NCI-H345 (cell line): ENCODE measurements at regions not wholly inside any gene's neighbourhood (a gene's known extent, or its start where the extent isn't known, plus 50 kb on each side); places are given as distances from the start of the nearest gene placed in this dataset.

Experiments used
- DNase-seq: peaks from one replicate; lab custom pipeline; 2025; lab: John Stamatoyannopoulos, UW

DNA sequence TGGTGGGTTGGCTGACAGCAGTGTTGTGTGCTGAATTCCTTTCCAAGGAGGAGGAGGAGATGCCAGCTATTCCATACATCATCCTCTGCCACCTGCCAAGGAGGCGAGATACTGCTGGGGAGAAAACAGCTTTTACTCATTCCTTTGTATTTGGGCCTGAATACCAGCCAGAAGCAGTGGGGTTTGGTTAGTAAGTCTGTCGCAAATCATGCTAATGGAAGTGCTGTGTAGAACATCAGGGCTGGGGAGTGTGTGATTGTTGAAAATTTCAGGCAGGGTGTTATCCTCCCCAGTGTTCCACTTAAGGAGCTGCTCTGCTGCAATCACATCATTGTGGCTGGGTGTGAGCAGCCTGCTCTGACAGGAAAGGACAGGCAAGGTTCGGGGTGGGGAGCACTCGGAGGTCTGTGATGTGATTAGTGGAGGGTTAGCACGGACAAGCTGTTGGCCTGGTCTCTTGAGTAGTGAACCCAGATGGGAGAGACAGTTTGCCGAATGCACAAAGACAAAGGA, 128.2 kb upstream of the DLX2 start:
- no peak for DNase-seq

- no peak for DNase-seq
Observed at GRCh38 chr2:172231508-172231907, 128.8 kb upstream of the DLX2 start.

- DNase-seq: no peak
Observed at GRCh38 chr2:172232708-172233396, 130.2 kb upstream of the DLX2 start.

DNA sequence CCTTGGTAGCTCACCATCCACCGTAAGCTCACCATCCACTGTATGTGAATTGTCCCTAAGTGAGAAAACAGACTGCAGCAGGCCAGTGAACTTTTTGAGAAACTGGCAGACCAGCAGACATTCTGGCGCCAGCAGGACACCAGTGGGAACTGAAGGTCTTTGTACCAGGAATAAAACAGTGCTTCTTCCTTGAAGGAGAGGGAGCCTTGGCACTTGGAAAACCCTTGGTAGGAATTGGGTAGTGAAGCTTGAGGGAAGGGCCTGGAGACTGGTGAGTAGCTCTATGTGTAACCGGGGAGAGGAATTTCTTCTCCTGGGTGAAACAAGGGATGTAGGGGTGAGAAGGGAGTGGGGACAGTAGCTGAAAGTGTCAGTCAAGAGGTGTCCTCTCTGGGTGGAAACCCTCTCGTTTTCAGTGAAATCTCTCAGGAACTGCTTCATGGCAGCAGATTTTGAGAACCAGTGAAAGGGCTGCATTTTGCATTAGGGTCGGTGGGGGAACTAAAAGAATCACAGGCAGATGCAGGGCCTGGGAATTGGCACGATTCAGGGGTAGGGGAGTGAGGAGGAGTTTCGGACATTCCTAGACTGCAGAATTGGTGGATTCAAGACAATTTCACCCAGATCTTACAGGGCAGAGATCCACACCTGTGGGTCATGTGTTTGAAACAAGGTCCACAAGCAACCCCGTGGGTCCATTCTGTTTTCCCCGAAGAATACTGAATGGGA, 131.5 kb upstream of the DLX2 start:
- no peak for DNase-seq

DNA sequence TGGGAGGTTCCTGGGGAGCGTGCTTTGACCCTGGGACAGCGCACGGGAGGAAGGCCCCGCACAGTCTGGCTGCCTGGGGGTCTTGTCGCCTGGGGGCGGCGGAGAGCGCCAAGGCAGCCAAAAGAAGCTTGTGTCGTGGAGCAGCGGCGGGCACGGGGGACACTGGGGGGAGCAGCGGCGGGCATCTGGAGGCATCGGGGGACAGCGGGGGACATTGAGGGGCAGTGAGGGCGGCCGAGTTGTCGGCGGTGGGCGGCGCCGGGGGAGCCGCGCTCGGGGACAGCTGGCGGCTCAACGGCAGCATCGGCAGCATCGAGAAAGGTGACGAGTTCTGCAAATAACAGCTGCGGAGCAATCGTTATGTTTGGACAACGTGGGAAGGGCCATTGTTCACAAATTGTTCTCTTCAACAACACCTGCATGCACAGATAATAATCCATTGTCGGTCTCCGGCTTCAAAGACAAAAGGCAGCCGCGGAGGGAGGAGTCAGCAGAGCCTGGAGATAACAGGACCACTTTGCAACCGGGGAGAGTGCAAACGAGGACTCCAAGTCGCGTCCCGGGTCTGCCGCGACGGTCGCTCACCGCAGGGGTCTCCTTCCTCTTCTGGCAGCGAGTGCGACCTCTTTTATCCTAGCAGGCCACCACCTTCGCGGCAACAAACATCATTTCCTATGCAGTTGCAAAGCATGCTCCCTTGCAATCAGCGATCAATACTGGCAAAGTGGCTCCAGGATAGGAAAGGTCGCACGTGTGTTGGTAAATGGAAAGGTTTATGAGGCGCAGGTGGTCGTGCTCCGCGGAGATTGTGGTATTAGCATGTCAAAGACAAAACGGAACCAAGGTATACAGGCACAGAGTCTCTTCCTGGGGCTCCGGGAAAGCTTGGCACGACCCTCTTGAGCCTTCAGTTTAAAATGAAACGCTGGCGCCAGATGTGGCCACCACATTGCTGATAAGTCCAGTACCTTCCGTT, 132.3 kb upstream of the DLX2 start:
- DNase-seq: peak; percentile 83

- DNase-seq: no peak
Observed at GRCh38 chr2:172239944-172240590, 137.4 kb upstream of the DLX2 start.

GRCh38 chr2:172241222-172241621, 138.5 kb upstream of the DLX2 start:
- no peak for DNase-seq

- DNase-seq: no peak
Observed at GRCh38 chr2:172242471-172242870, 139.8 kb upstream of the DLX2 start.

DNA sequence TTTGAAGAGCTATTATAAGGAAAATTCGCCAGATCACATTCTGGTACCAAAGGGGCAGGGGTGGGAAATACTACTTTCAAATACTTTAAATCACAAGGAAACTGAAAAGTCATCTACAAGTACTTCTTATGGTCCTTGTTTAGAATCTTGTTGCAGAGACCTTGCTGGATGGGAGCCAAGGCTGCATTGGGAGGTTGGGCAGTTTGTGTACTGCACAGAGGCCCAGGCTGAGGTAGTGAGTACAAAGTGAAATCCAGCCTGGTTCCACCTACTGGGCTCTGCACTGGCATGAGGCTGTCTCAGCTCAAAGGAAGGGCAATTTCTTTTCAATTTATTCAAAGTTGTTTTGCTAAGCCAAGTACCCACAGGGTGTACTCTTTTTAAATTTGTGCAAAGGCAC, 140.3 kb upstream of the DLX2 start:
- no peak for DNase-seq

GRCh38 chr2:172244419-172245130, 141.9 kb upstream of the DLX2 start:
- DNase-seq: no peak

DNA sequence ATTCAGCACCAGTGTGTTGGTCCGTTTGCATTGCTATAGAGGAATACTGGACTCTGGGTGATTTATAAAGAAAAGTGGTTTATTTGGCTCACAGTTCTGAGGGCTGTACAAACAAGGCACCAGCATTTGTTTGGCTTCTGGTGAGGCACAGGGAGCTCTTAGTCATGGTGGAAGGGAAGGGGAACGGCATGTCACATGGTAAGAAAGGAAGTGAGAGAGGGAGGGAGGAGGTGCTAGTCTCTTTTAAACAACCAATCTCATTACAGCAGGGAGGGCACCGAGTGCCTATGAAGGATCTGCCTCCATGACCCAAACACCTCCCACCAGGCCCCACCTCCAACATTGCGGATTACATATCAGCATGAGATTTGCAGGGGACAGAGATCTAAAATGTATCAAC, 143.9 kb upstream of the DLX2 start:
- DNase-seq: no peak

GRCh38 chr2:172247203-172247602, 144.5 kb upstream of the DLX2 start:
- no peak for DNase-seq

- no peak for DNase-seq
Observed at GRCh38 chr2:172248381-172248780, 145.7 kb upstream of the DLX2 start.

GRCh38 chr2:172248785-172249187, 146.1 kb upstream of the DLX2 start:
- no peak for DNase-seq

- DNase-seq: no peak
Observed at GRCh38 chr2:172249334-172249733, 146.6 kb upstream of the DLX2 start.

DNA sequence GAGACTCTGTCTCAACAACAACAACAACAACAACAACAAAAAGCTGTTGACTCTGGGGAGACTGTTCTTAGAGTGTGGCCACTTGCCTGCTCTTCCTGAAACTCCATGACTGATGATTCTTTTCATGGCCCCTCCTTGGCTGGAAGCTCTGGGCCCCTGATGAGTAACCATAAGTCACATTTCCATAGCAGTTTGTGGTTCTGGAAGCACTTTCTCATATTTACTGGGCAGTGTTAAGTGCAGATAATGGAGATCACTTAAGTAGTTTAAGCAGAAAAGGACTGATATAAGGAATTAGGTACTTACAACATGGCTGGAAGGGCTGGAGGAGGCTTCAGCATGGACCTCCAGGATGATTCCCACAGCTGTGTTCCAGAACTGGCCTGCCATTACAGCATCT, 147.3 kb upstream of the DLX2 start:
- DNase-seq: no peak

DNA sequence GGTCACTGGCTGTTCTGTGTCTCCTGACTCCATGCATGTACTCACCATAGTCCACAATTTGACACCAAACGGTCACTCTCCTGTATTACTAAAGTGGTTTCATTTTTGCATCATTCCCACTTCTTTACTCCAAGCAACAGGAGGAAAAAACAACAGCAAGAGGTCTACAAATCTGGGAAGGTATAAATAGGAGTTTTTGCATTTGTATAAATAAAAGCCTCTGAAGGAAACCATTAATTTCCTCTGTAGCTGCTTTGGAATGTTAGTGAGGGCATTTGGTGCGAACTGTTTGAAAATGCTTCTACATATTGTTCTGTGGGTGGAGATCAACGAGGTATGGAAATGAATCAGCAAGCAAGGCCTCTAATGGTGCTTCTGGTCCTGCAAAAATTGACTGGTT, 148.5 kb upstream of the DLX2 start:
- no peak for DNase-seq

DNA sequence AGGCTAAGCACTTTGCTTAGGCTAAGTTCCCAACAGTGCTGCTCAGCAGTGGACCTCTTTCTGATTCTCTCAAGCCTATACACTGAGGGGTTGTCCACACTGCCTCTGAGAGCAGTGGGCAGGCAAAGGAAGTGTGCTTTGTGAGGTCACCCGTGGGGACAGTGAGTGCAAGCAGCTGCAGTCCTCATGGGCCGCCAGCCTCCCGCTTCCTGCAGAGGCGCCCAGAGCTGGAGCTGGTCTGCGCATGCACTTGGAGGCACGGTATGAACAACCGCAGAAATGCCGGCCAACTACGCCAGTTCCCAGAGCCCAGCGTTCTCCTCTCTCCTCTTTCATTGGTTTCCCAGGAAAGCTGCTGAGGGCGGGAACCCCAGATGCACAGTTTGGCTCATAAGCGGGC, 149.5 kb upstream of the DLX2 start:
- DNase-seq: no peak

GRCh38 chr2:172253190-172254052, 150.7 kb upstream of the DLX2 start:
- no peak for DNase-seq

DNA sequence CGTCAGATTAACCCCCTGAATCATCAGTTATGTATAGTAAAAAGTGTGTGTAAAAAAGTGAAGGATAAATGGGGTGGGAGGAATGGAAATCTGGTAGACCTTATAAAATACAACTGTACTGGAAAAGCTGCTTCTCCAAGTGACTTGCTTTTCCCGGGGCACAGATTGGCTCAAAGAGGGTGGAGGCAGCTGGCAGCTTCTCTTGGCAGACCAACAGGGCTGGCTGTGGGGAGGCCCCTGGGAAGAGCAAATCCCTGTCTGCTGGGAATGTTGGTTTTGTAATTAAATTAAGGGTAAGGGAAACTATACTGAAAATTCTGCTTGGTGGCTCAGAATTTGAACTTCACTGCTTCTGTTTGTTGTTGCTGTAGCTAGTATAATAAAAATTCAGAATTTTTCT, 154.2 kb upstream of the DLX2 start:
- no peak for DNase-seq
